HG03432 (cell line): ENCODE measurements at regions not wholly inside any gene's neighbourhood (a gene's known extent, or its start where the extent isn't known, plus 50 kb on each side); places are given as distances from the start of the nearest gene placed in this dataset.
"Not testable (repeated sequence)": the region's sequence is repeated elsewhere in the genome, so short reads cannot be mapped to it uniquely, and the experiment has no call there.

Experiments used
- ATAC-seq: cut with Tn5 transposase; IDR thresholded peaks from one replicate; pipeline ENCODE4 v1.9.1; 2021; ENCODE audit warnings: mild to moderate bottlenecking, moderate library complexity; ENCODE audit not compliant: unreplicated experiment

DNA sequence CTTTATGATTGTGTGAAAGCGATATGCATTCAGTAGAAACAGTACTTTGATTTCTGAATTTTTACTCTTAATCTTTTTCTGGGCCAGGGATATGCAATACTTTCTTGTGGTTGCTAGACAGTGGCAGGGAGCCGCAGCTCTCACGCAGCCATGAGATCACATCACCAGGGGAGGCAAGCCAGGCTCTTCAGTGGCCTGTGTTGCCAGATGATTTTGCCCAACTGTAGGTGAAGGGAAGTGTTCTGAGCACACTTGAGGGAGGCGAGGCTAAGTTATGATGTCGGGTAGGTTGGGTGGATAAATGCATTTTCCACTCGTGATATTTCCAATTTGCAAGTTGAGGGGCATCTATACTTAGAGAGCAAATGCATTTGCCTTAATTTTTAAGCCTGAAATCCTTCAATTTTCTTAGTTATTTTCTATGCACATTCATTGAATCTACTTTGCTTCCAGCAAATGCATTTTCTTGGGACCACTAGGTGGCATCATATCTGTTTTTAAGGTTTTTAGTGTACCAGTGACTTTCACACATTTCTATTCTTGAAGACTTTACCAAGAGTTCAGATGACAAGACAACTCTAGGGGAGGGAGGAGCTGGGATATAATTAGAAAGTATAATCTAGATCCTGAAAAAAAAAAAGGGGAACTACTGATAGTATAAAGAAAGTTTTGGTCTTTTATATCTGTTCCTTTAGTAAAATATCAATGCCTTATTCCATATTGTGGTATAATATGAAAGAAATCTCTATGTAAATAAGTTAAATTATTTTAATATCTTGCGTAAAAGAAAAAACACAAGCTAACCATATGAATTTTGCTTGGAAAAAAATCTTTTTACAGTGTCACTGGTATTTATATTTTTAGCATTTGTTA lies 643.3 kb downstream of the SOCS6 start:
- ATAC-seq, result no peak

DNA sequence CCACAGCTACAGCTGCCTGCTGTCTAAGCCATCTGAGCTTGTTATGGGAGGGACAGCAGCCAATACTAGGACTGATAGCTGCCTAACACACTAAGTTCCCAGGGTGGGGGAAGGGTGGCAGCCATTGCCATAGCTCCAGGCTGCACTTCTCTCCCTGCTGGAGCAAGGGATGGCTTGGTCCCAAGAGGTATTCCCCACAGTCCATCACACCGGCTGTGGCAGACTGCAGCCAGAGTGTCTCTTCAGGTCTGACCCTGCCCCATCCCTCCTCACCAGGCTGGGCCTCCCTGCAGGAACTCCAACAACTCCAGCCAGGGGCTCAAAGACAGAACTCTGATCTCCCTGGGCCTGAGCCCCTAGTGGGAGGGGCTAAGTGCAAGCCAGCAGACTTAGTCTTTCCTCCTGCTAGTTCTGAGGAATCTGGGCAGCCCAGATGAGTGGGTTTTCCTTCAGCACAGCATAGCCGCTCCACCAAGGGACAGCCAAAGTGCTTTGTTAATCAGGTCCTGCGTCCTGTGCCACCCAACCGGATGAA lies 632.1 kb downstream of the SOCS6 start:
- ATAC-seq, result no peak

DNA sequence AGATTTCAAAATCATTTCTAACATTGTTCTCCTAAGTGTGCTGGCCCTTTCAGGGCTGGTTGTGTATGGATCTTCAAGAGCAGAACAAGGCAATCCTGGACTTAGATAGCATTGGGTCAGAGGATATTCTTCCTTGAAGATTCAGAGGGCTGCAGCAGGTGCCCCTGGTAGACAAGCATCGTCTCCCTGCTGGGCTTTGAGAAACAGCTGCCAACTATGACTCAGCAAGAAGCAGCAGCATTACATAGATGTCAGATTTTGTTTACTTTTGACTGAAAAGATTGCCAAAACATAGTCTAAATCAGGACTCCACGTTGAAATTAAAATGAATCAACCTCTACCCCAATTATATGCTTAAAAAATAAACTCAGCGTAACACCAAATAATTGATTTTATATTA lies 618.8 kb downstream of the SOCS6 start:
- ATAC-seq, result peak; percentile 42

DNA sequence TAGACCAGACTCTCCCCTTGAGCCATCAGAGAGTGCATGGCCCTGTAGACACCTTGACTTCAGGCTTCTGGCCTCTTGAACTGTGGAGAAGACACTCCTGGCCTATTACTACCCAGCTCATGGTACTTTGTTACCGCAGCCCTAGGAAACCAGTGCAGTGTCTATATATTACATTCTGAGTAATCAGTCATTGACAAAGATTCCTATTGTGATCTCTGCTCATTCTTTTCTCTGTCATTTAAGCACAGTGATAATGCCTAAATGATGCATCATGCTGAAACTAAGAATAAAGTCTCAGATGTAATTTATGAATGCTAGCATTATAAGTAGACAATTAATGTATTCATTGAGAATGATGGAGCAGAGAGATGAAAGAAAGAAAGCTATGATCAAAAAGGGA lies 603.5 kb downstream of the SOCS6 start:
- ATAC-seq, result no peak

DNA sequence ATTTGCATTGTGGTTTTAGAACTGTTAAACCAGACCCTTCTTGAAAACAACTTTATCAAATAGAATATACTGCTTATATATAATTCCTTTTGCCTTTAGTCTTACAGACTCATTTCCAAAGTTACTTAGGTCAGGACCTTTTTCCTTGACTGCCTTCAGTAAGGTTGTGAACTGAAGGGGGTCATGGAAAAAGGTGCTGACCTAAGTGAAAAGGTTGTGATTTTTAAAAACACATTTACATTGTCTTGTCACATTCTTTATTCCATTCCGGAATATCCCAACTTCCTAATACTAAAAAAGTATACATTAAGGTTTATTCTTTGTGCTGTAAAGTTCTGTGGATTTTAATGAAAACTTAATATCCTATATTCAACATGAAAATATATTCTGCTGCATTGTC lies 581.4 kb downstream of the SOCS6 start:
- ATAC-seq, result no peak

DNA sequence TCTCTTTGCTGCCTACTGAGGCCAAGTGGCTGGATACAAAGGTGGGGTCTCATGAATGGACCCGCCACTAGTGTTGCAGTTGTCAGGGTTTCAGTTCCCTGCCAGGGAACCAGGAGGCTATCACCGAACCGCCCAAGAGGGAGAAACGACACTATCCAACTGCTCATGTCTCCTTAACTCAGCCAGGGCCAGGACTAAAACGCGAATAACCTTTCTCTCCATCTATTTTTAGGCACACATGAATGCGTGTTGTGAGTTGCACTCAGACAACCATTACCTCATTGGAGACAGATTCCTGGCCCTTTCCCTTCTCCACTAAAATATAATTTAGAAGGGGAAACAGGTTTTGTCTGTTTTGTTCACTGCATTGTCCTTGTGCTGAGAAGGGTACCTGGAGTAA lies 559.5 kb downstream of the SOCS6 start:
- no peak for ATAC-seq

DNA sequence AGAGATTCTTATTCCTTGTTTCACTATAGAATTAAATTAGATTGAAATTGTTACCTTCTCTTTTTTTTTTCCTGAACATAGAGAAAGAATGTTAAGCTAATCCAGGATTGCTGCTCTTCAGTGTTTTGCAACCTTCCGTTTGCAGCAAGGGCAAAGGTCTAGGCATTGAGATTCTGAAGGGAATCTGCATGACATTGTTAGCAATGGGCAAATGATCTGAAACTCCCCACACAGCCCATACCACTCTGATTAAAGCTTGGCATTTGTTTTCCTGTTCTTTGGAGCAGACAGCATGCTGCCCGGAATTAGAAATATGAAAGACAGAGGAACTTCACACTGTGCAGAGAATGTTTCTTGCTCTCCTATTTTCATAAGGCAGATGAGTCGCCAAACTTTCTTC lies 551.8 kb downstream of the SOCS6 start:
- ATAC-seq, result no peak

DNA sequence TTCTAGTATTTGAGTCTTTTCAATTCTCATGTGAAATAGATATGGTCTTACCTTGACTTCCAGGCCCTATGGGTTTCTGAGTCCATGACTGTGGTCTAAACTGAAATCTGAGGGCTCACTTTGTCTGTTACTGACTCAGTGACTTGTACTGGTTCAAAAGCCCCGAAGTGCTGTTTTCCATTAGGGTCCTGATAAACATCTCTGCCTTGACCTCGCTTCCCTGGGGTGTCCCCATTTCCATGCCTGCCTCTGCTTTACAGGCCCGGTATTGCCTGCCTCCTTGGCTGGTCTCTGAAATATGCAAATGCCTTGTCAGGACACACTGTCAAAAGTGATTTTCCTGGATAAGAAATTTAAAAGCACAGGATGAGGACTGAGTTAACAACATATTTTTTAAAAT lies 538.8 kb downstream of the SOCS6 start:
- no peak for ATAC-seq

DNA sequence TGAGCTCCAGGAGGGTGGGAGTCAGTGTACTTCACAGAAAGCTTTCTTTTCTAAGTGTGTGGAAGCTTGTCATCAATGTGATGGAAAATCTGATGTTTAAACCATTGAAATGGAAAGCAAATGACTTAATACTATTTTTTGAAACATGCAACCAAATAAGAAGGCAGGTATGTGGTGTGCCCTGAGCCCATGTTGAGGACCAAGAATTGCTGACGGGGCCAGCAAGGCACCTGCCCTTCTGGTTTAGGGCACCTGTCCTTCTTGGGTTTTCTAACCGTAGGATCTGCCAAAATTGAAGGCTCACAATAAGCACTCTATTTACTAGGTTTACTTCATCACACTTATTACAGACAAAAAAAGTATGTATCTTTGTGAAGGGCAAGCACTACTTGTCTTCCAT lies 537.7 kb downstream of the SOCS6 start:
- ATAC-seq, result no peak

DNA sequence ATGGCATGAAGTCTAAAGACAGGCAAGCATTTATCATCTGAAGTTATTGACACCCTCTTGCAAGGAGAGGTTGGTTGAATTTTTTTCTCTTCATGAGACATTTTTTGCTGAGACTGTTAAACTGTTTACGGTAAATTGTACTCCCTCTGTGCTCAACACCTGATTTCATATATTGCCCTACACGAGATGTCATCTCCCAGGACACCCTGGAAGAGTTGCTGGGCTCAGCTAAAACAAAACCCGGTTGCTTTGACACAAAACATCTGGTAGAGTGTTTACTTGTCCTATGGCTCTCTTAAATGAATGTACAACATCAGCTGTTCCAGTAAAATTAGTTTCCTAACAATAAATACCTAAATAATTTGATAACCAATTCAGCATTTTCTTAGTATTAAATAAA lies 533.8 kb downstream of the SOCS6 start:
- no peak for ATAC-seq

DNA sequence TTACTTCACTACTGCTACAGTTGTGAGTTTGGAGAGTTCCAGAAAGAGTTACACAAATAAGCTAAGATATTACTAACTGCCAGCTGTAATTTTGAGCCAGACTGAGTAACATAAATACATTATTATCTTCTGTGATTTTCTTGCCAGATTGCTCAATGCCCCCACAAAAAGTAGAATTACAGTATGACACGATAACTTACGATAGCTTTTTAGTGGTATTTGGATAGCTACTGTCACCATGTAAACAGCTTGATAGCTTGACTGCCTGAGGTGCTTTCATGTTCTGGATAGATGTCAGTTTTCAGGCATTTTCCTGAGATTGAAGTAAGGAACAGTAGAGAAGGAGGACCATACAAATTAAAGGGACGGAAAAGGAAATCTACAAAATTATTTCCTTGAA lies 533.3 kb downstream of the SOCS6 start:
- ATAC-seq, result no peak

DNA sequence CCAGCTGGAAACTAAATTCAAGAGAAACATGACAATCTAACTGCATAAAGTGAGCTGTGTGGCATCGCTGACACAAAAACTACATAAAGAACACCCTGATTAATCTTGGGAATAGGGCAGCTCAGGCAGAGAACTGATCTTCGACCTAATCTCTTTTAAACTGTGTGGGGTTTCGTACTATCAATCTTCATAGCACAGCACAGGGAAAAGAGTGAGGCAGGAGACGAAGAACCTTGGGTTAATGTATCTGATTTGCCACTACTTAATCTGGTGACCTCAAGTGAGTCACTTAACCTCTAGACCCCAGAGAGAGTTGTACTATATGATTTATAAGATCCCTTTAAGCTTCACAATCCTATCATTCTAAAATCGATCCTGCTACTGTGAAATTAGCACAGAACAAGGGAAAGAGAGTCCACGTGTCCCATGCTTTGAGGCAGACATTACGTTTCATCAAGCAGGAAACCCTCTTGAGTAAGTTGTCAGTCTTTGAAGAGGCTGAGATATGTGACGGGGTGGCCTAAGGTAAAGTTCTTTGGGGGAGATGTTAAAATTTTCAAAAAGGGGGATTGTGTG lies 519.7 kb downstream of the SOCS6 start:
- ATAC-seq, result no peak

DNA sequence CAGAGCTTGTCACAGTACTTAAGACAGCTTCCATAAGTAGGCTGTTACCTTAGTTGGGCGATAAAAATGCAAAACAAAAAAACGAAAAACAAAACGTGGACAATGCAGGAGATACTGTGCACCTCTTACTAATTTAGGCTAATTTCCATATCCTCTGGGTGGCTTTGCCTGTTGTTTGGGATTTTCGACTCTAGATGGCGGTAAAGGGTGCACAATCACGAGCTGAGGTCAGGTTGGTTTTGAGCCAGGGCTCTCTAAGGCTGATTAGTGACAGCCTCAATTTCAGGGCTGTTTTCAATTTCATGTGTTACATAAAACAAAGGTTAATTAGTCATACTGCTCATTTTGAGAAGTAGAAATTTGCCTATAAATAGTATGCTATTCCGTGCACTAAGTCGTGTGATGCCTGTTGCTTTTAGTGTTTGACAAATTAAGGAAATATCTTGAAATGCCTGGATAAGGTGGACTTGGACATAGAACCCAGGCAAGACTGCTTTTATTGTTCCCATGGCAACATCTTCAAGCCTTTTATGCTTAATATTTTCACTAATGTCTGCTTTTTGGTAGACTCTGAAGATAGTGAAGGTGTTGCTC lies 493.1 kb downstream of the SOCS6 start:
- ATAC-seq, result peak; percentile 96

DNA sequence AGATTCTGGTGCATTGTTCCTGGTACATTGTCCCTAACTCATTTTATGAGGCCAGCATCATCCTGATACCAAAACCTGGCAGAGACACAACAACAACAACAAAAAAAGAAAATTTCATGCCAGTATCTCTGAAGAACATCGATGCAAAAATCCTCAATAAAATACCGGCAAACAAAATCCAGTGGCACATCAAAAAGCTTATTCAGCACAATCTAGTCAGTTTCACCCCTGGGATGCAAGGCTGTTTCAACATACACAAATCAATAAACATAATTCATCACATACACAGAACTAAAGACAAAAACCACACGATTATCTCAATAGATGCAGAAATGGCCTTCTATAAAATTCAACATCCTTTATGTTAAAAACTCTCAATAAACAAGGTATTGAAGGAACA lies 477.4 kb downstream of the SOCS6 start:
- not testable (repeated sequence) for ATAC-seq

DNA sequence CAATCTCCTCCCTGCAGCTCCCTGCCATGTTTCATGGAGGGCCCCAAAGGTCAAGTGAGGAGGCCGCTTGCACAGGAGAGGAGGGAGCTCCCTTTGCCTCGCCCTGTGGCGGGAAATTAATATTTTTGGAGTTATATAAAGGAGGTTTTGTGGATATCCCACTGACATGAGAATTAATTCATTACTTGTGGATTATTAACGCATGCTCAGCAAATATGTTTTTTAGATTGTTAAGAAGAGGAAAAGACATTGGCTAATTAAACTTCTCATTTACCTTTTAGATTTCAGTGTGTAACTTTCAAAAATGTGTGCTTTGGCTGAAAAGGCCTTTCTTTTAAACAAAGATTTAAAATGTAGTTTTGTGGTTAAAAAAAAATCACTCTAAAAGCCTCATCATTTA lies 474.0 kb downstream of the SOCS6 start:
- ATAC-seq, result no peak

DNA sequence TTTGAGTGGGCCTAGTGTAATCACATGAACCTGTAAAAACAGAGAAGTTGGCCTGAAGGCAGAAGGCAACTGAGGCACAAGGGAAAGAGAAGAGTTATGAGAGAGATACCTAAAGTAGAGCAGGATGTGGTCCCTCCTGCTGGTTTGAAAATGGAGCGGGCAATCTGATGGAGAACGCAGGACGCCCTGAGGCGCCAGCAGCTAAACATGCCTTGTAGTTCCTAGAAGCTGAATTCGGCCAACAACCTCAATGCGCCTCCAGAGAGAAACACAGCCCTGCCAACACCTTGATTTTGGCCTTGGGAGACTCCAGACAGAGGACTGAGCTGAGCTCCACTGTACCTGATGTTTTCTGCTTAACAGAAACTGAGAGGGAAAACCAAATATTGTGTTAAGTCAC lies 469.9 kb downstream of the SOCS6 start:
- no peak for ATAC-seq

DNA sequence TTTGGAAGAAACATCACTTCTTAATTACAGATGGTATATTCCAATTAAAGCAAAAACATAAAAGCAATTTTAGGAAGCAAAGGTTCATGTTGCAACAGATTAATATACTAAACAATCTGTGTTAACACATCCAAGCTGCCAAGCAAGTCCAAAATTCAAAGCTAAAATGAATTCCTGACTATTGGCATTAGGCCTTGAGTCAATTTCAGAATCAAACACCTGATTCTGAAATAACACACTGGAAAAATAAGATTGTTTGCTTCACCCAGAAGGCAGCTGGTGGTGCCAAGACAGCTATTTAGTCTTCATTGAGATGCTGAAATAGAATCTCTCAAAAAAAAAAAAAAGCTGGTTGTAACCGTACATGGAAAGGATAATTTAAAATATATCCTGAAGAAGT lies 465.6 kb downstream of the SOCS6 start:
- ATAC-seq, result no peak

DNA sequence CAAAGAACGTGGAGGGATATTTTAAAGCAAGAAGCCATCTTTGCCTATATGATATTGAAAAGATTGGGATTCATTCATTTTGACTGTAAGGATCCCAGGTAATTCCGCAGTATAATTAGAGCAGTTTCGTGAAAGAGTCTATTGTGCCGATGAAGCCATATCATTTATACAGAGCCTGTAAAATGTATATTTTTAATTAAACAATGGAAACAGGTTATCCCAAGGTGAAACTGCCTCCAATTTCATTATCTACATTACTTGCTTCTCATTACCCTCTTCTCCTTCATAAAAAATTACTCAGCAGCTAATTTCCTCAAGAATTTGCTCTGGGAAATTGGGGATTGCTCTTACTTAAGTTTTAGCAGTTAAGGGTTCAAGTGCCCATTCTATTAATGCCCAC lies 444.1 kb downstream of the SOCS6 start:
- no peak for ATAC-seq

DNA sequence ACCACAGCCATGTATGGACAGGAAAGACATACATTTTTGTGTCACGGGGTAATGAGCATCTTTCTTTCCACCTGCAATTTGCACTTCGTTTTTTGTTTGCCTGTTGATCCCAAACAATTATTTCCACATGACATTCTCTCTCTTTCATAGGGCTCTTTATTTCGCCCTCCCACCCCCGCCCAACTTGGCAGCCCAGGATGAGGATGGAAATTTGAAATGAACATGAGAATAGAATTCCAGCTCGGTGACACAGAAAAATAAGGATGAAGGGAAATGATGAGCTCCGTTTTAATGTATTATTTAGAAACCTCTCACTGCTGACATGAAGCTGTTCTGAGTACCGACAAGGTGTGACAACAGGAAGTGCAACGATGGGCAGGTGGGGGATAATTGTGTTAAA lies 443.3 kb downstream of the SOCS6 start:
- ATAC-seq, result no peak

DNA sequence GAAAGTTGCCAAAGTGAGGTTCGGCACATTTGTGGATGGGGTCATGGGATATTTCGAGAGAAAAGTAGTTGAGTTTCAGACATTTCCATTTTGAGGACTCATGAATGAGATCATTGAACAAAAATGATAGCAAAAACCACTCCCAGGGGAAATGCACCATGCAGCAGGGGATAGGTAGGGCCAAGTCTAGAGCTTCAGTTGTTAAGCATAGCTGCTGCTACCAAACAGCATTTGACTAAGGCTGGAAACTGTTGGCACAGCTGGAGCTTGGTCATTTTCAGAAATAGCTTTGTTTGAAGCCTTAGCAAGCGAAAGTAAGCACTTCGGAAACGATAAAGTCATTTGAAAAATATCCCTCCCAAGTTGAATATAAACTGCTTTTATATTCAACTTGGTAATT lies 431.8 kb downstream of the SOCS6 start:
- no peak for ATAC-seq

DNA sequence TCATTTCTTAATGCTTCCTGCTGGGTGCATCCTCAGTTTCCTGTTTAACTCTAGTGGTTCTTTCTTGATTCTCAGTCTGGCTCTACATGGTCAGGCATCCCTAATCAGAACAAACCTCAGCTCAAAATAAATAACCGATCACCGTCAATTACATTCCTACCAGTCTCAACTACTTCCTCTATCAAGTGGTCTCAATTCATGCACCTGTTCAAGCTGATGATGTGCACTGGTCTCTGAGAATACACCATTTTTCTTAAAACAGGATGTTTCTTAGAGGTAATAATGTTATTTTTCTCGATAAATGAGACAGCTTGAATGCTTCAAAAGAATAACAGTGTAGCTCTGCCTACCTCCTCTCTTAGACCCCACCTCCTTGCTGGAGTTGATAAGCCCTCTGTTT lies 420.9 kb downstream of the SOCS6 start:
- ATAC-seq, result no peak

DNA sequence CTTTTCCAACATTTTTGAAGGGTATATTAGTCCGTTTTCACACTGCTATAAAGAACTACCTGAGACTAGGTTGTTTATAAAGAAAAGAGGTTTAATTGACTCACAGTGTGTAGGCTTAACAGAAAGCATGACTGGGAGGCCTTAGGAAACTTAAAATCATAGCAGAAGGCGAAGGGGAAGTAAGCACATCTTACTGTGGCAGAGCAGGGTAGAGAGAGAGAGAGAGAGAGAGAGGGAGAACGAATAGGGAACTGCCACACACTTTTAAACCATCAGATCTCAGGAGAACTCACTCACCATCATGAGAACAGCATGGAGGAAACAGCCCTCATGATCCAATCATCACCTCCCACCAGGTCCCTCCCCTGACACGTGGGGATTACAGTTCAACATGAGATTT lies 420.3 kb downstream of the SOCS6 start:
- no peak for ATAC-seq
